ENCODE measurements at regions not wholly inside any gene's neighbourhood (a gene's known extent, or its start where the extent isn't known, plus 50 kb on each side); places are given as distances from the start of the nearest gene placed in this dataset.
"Not testable (repeated sequence)": the region's sequence is repeated elsewhere in the genome, so short reads cannot be mapped to it uniquely, and the experiment has no call there.

DNA sequence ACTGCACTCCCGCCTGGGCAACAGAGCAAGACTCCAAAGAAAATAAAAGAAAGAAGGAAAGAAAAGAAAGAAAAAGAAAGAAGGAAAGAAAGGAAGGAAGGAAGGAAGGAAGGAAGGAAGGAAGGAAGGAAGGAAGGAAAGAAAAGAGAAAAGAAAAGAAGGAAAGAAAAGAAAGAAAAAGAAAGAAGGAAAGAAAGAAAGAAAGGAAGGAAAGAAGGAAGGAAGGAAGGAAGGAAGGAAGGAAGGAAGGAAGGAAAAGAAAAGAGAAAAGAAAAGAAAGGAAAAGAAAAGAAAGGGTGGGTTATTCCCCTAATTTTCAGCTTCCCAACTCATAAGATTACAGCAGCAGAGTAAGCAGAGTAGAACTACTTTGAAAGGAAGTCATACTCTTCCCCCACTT lies 64.4 kb downstream of the TMEM200C start:
- POLR2A ChIA-PET; H3K4me3 ChIP-seq (ENCODE audit: low read depth, low read length); CTCF ChIA-PET; DNase-seq (ENCODE audit: low read depth, low spot score): not testable (repeated sequence)

DNA sequence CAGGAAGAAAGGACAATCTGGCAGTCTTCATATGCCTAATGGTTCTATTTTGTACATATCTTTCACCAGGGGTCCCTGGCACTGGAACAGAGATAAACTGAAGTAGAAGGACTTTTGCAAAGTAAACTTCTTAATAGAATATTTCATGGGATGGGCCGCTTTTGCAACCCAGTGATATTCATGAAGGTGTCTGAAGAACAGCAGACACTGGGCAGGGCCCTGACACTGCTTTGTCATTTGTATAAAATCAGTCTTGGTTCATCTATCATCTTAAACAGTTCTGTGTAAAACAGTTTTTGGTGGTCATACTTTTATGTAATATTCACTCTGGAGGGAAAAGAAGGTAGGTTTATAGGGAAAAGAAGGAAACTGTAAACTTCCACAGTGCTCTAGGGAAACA lies 66.4 kb downstream of the TMEM200C start:
- TF ChIP-seq CTCF (IDR thresholded peaks at IDR 0.05; ENCODE audit: insufficient read depth, low read length, missing control alignments) = no peak
- no peak for DNase-seq (ENCODE audit: low read depth, low spot score)
- POLR2A ChIA-PET = no interaction called here
- CTCF ChIA-PET = no interaction called here
- H3K4me3 ChIP-seq (ENCODE audit: low read depth, low read length) = no peak overlapping the region

- DNase-seq (ENCODE audit: low read depth, low spot score) = no peak
- ChIA-PET POLR2A (no interaction called here), CTCF (no interaction called here)
- no peak overlapping the region for H3K4me3 ChIP-seq (ENCODE audit: low read depth, low read length)
- no peak for TF ChIP-seq CTCF (IDR thresholded peaks at IDR 0.05; ENCODE audit: insufficient read depth, low read length, missing control alignments)
These were observed 69.7 kb downstream of the TMEM200C start for GRCh38 chr18:5825663-5826062.

DNA sequence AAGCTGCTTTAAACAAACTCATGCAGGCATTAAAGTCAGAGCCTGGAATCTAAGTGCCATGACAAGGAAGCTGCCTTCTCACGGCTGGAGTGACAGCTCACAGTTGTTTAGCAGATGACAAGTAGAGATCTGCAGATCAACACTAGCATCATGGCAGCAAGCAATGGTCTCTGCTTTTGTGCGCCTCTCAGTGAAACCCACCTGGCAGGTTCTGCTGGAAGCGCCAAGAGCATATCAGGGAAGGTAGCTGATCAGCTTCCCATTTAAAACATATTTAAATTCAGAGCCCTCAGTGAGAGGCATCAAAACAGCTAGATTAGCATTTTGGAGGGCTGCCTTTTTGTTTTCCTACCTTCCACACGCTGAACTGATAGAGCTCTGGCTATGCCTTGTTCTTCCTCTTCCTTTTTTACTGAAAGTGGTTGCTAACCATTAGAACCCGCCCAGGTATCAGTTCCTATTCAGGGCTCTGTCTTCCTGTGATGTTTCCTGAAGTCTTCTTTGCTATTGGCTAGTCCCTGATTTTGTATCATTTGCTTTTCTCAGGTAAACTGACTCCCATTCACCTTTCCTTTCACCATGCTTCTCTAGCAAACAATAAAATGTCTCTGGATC lies 70.8 kb downstream of the TMEM200C start:
- ChIA-PET POLR2A (no interaction called here), CTCF (no interaction called here)
- H3K4me3 ChIP-seq (ENCODE audit: low read depth, low read length) = no peak overlapping the region
- no peak for DNase-seq (ENCODE audit: low read depth, low spot score)
- TF ChIP-seq CTCF (IDR thresholded peaks at IDR 0.05; ENCODE audit: insufficient read depth, low read length, missing control alignments) = no peak

- CTCF ChIA-PET = no interaction called here
- no peak for DNase-seq (ENCODE audit: low read depth, low spot score)
- POLR2A ChIA-PET = no interaction called here
- no peak for TF ChIP-seq CTCF (IDR thresholded peaks at IDR 0.05; ENCODE audit: insufficient read depth, low read length, missing control alignments)
- no peak overlapping the region for H3K4me3 ChIP-seq (ENCODE audit: low read depth, low read length)
These were observed 77.5 kb downstream of the TMEM200C start for GRCh38 chr18:5817816-5818215.

DNA sequence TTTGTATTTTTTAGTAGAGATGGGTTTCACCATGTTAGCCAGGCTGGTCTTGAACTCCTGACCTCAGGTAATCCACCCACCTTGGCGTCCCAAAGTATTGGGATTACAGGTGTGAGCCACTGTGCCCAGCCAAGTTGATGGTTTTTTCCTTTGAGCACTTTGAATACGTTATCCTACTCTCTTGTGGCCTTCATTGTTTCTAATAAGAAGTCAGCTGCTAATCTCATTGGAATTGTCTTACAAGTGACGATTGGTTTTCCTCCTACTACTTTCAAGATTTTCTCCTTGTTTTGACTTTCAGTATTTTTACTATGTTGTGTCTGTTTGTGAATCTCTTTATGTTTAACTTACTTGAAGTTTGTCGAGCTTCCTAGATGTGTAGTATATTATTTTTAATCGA lies 88.5 kb downstream of the TMEM200C start:
- ChIA-PET POLR2A (no interaction called here), CTCF (no interaction called here)
- DNase-seq (ENCODE audit: low read depth, low spot score) = no peak
- TF ChIP-seq CTCF (IDR thresholded peaks at IDR 0.05; ENCODE audit: insufficient read depth, low read length, missing control alignments) = no peak
- H3K4me3 ChIP-seq (ENCODE audit: low read depth, low read length) = no peak overlapping the region

- no peak overlapping the region for H3K4me3 ChIP-seq (ENCODE audit: low read depth, low read length)
- POLR2A ChIA-PET = no interaction called here
- no peak for TF ChIP-seq CTCF (IDR thresholded peaks at IDR 0.05; ENCODE audit: insufficient read depth, low read length, missing control alignments)
- DNase-seq (ENCODE audit: low read depth, low spot score) = no peak
- CTCF ChIA-PET = no interaction called here
These were observed 107.4 kb downstream of the TMEM200C start for GRCh38 chr18:5787936-5788335.
